Chondrocyte (in vitro differentiated cells): ENCODE measurements at regions not wholly inside any gene's neighbourhood (a gene's known extent, or its start where the extent isn't known, plus 50 kb on each side); places are given as distances from the start of the nearest gene placed in this dataset.

Experiments
- DNase-seq: peaks from one replicate; pipeline ENCODE4 v3.0.0; 2021; ENCODE audit warnings: mixed read lengths, low spot score
- H3K27ac Mint-ChIP-seq: one replicate; pipeline ENCODE4 v1.8.0; 2021; ENCODE audit warnings: mild to moderate bottlenecking, moderate library complexity, mixed read lengths; ENCODE audit not compliant: unreplicated experiment
- H3K27me3 Mint-ChIP-seq: 2 replicates; pipeline ENCODE4 v1.8.0; 2021; ENCODE audit warnings: low read depth, mixed read lengths
- H3K36me3 Mint-ChIP-seq: 2 replicates; pipeline ENCODE4 v1.8.0; 2021; ENCODE audit warnings: low read depth, mixed read lengths
- H3K4me1 Mint-ChIP-seq: 2 replicates; pipeline ENCODE4 v1.8.0; 2021; ENCODE audit warnings: low read depth, mild to moderate bottlenecking, mixed read lengths
- H3K4me3 Mint-ChIP-seq: one replicate; pipeline ENCODE4 v1.8.0; 2021; ENCODE audit warnings: mild to moderate bottlenecking, moderate library complexity, mixed read lengths; ENCODE audit not compliant: unreplicated experiment
- H3K9me3 Mint-ChIP-seq: 2 replicates; pipeline ENCODE4 v1.8.0; 2021; ENCODE audit warnings: low read depth, mixed read lengths
- CTCF ChIP-seq: fragments of 200-600 bp; sonication (generic); IDR thresholded peaks from 2 replicates; pipeline ENCODE4 v1.5.0; 2021; ENCODE audit warnings: antibody characterized with exemption, mild to moderate bottlenecking, moderate library complexity

- DNase-seq, result no peak
- H3K36me3 Mint-ChIP-seq, result no peaks in the 10 kb centered on the region
- H3K9me3 Mint-ChIP-seq, result peaks cover 8% of the 10 kb centered on the region
- H3K27ac Mint-ChIP-seq, result no peak overlapping the region
- H3K4me1 Mint-ChIP-seq, result peaks cover 14% of the 10 kb centered on the region
- no peak for TF ChIP-seq CTCF
- no peak overlapping the region for H3K4me3 Mint-ChIP-seq
- no peaks in the 10 kb centered on the region for H3K27me3 Mint-ChIP-seq
Observed at GRCh38 chr9:13684656-13685055, 405.2 kb upstream of the MPDZ start.

GRCh38 chr9:13677801-13678200, 398.3 kb upstream of the MPDZ start:
- H3K27me3 Mint-ChIP-seq, result no peaks in the 10 kb centered on the region
- no peaks in the 10 kb centered on the region for H3K36me3 Mint-ChIP-seq
- H3K9me3 Mint-ChIP-seq, result peaks cover 4% of the 10 kb centered on the region
- no peak overlapping the region for H3K27ac Mint-ChIP-seq
- TF ChIP-seq CTCF, result no peak
- no peaks in the 10 kb centered on the region for H3K4me1 Mint-ChIP-seq
- no peak overlapping the region for H3K4me3 Mint-ChIP-seq
- DNase-seq, result no peak

GRCh38 chr9:13675638-13676000, 396.1 kb upstream of the MPDZ start:
- Mint-ChIP-seq H3K4me1 (no peaks in the 10 kb centered on the region), H3K4me3 (no peak overlapping the region), H3K27ac (no peak overlapping the region), H3K36me3 (no peaks in the 10 kb centered on the region), H3K9me3 (peaks cover 2% of the 10 kb centered on the region), H3K27me3 (no peaks in the 10 kb centered on the region)
- no peak for DNase-seq
- TF ChIP-seq CTCF, result no peak

GRCh38 chr9:13674926-13675637, 395.6 kb upstream of the MPDZ start:
- Mint-ChIP-seq H3K9me3 (no peaks in the 10 kb centered on the region), H3K27me3 (no peaks in the 10 kb centered on the region), H3K4me3 (no peak overlapping the region), H3K36me3 (no peaks in the 10 kb centered on the region), H3K27ac (no peak overlapping the region), H3K4me1 (no peaks in the 10 kb centered on the region)
- no peak for TF ChIP-seq CTCF
- no peak for DNase-seq

- DNase-seq, result no peak
- Mint-ChIP-seq H3K27me3 (no peaks in the 10 kb centered on the region), H3K4me3 (no peak overlapping the region), H3K36me3 (no peaks in the 10 kb centered on the region), H3K4me1 (no peaks in the 10 kb centered on the region), H3K27ac (no peak overlapping the region), H3K9me3 (peaks cover 12% of the 10 kb centered on the region)
- TF ChIP-seq CTCF, result no peak
Observed at GRCh38 chr9:13673348-13673747, 393.9 kb upstream of the MPDZ start.
